Peyer's patch (tissue), 4 donors: ENCODE measurements at regions not wholly inside any gene's neighbourhood (a gene's known extent, or its start where the extent isn't known, plus 50 kb on each side); places are given as distances from the start of the nearest gene placed in this dataset.

ENCODE experiments used
- CTCF ChIP-seq, 6 experiments: fragments of 450-650 bp in 4 of 6; fragments of 200-600 bp in 2 of 6; sonication (generic) in 1 of 6; IDR thresholded peaks; one replicate each; pipeline ENCODE4 v1.5.1; 2017 to 2019; ENCODE audit warnings: antibody characterized with exemption in 6 of 6, mild to moderate bottlenecking in 3 of 6, moderate library complexity in 1 of 6
- POLR2A ChIP-seq, 2 donors: fragments of 450-650 bp; IDR thresholded peaks; one replicate each; pipeline ENCODE4 v1.5.1; 2017; ENCODE audit warnings: antibody characterized with exemption in 2 of 2, mild to moderate bottlenecking in 2 of 2, moderate library complexity in 2 of 2

- TF ChIP-seq CTCF (IDR thresholded peaks at IDR 0.05) (no peak), POLR2A (IDR thresholded peaks at IDR 0.05) (no peak)
Observed at GRCh38 chrX:110531873-110532580, 173.4 kb downstream of the RTL9 start.
